ENCODE measurements at regions not wholly inside any gene's neighbourhood (a gene's known extent, or its start where the extent isn't known, plus 50 kb on each side); places are given as distances from the start of the nearest gene placed in this dataset.

DNA sequence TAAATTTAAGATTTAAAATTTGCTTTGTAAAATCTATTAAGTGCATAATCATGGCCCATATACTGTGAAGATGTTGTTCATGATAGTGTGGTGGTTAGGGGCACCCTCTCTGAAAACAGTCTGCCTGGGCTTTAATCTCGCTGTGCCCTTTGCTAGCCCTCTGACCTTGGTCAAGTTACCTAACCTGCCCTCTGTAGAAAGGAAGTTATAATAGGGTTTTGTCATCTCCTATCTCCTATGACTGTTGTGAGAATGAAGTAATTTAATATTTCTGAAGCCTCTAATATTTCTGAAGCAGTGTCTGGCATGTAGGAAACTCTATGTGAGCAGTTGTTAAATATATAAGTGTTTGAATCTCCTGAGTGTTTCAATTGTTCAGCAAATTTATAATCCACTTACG lies 116.6 kb upstream of the IVNS1ABP start:
- Histone ChIP-seq H3K9me3 (replicated peaks; ENCODE audit: control insufficient read depth, insufficient read depth, low read length) (no peaks in the 10 kb centered on the region), H3K4me3 (replicated peaks in 1 of 3; ENCODE audit: insufficient read depth in 1 of 3, low read depth in 1 of 3, low read length in 3 of 3) (no peak overlapping the region), H4K20me1 (replicated peaks; ENCODE audit: control insufficient read depth, extremely low read depth, insufficient read depth, low read length) (no peaks in the 10 kb centered on the region), H3K79me2 (ENCODE audit: control insufficient read depth, insufficient read depth, low read length) (no peaks in the 10 kb centered on the region), H3K36me3 (ENCODE audit: control insufficient read depth in 2 of 2, extremely low read depth in 1 of 2, insufficient read depth in 2 of 2, low read length in 2 of 2) (no peaks in the 10 kb centered on the region), H3K4me1 (ENCODE audit: control insufficient read depth, extremely low read depth, insufficient read depth, low read length) (no peaks in the 10 kb centered on the region), H3K4me2 (ENCODE audit: insufficient read depth, low read length) (no peak overlapping the region), H2AFZ (ENCODE audit: low read depth, low read length) (no peak overlapping the region), H3K9me1 (replicated peaks; ENCODE audit: control insufficient read depth, extremely low read depth, insufficient read depth, low read length) (no peaks in the 10 kb centered on the region), H3K9ac (replicated peaks; ENCODE audit: extremely low read depth, insufficient read depth, low read length) (no peak overlapping the region), H3K27me3 (ENCODE audit: control insufficient read depth in 2 of 2, insufficient read depth in 2 of 2, low read length in 2 of 2) (no peaks in the 10 kb centered on the region), H3K27ac (ENCODE audit: insufficient read depth, low read depth, low read length) (no peak overlapping the region)
- dilution Hi-C loops (cut with MboI; ENCODE audit: extremely low pct_ligation_motif_present, low sequenced_read_pairs) = no loop called here
- ChIA-PET CTCF (no interaction called here), POLR2A (no interaction called here)
- TF ChIP-seq FOS (IDR thresholded peaks at IDR 0.05; ENCODE audit: borderline replicate concordance, insufficient read depth, low read length) = no peak
- no peak for TF ChIP-seq EZH2 (IDR thresholded peaks at IDR 0.05; ENCODE audit: borderline replicate concordance, low read depth, low read length, severe bottlenecking)
- no peak for TF ChIP-seq POLR2AphosphoS5 (IDR thresholded peaks at IDR 0.05; ENCODE audit: insufficient read depth, low read depth, low read length)
- no peak for TF ChIP-seq GATA2 (IDR thresholded peaks at IDR 0.05; ENCODE audit: insufficient read depth, insufficient read length, low read depth, low read length)
- intact Hi-C loops (cut with micrococcal nuclease) = no loop called here
- BruUV-seq (replicated peaks) = no TSS peak
- FAIRE-seq = no peak
- DNase-seq (ENCODE audit: low read depth, low spot score) = no peak

DNA sequence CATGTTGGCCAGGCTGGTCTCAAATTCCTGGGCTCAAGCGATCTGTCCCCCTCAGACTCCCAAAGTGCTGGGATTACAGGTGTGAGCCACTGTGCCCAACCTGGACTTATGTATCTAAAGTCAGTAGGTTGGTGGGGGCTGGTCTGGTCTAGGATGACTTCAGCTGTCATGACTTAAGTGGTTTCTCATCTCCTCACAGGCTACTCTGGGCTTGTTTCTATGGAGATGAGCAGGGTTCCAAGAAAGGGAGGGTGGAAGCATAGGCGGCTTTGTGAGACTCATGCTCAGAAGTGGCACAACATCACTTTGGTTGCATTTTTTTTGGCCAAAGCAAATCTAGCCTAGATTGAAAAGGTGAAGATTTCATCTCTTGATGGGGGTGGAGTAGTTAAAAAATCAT lies 115.9 kb upstream of the IVNS1ABP start:
- ChIA-PET POLR2A (no interaction called here), CTCF (no interaction called here)
- no peak overlapping the region for H3K4me3 ChIP-seq (replicated peaks in 1 of 3; ENCODE audit: insufficient read depth in 1 of 3, low read depth in 1 of 3, low read length in 3 of 3)
- DNase-seq (ENCODE audit: low read depth, low spot score) (no peak), FAIRE-seq (no peak)
- dilution Hi-C loops (cut with MboI; ENCODE audit: extremely low pct_ligation_motif_present, low sequenced_read_pairs) (no loop called here), intact Hi-C loops (cut with micrococcal nuclease) (no loop called here)
- no peak overlapping the region for H2AFZ ChIP-seq (ENCODE audit: low read depth, low read length)
- H3K9me3 ChIP-seq (replicated peaks; ENCODE audit: control insufficient read depth, insufficient read depth, low read length) = no peaks in the 10 kb centered on the region
- no peaks in the 10 kb centered on the region for H3K79me2 ChIP-seq (ENCODE audit: control insufficient read depth, insufficient read depth, low read length)
- H3K4me1 ChIP-seq (ENCODE audit: control insufficient read depth, extremely low read depth, insufficient read depth, low read length) = peaks cover under 1% of the 10 kb centered on the region
- no peaks in the 10 kb centered on the region for H3K9me1 ChIP-seq (replicated peaks; ENCODE audit: control insufficient read depth, extremely low read depth, insufficient read depth, low read length)
- H3K36me3 ChIP-seq (ENCODE audit: control insufficient read depth in 2 of 2, extremely low read depth in 1 of 2, insufficient read depth in 2 of 2, low read length in 2 of 2) = no peaks in the 10 kb centered on the region
- H3K27ac ChIP-seq (ENCODE audit: insufficient read depth, low read depth, low read length) = no peak overlapping the region
- no peaks in the 10 kb centered on the region for H4K20me1 ChIP-seq (replicated peaks; ENCODE audit: control insufficient read depth, extremely low read depth, insufficient read depth, low read length)
- no peak for TF ChIP-seq GATA2 (IDR thresholded peaks at IDR 0.05; ENCODE audit: insufficient read depth, insufficient read length, low read depth, low read length)
- no peak for TF ChIP-seq MYC (IDR thresholded peaks at IDR 0.05; ENCODE audit: low read depth, low read length)
- TF ChIP-seq POLR2AphosphoS5 (IDR thresholded peaks at IDR 0.05; ENCODE audit: insufficient read depth, low read depth, low read length) = no peak
- TF ChIP-seq MAX (IDR thresholded peaks at IDR 0.05; ENCODE audit: insufficient read depth, insufficient read length) = no peak
- no peak for TF ChIP-seq EZH2 (IDR thresholded peaks at IDR 0.05; ENCODE audit: borderline replicate concordance, low read depth, low read length, severe bottlenecking)
- TF ChIP-seq FOS (IDR thresholded peaks at IDR 0.05; ENCODE audit: borderline replicate concordance, insufficient read depth, low read length) = no peak
- TF ChIP-seq, protein P1, sequence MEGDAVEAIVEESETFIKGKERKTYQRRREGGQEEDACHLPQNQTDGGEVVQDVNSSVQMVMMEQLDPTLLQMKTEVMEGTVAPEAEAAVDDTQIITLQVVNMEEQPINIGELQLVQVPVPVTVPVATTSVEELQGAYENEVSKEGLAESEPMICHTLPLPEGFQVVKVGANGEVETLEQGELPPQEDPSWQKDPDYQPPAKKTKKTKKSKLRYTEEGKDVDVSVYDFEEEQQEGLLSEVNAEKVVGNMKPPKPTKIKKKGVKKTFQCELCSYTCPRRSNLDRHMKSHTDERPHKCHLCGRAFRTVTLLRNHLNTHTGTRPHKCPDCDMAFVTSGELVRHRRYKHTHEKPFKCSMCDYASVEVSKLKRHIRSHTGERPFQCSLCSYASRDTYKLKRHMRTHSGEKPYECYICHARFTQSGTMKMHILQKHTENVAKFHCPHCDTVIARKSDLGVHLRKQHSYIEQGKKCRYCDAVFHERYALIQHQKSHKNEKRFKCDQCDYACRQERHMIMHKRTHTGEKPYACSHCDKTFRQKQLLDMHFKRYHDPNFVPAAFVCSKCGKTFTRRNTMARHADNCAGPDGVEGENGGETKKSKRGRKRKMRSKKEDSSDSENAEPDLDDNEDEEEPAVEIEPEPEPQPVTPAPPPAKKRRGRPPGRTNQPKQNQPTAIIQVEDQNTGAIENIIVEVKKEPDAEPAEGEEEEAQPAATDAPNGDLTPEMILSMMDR (IDR thresholded peaks at IDR 0.05; ENCODE audit: extremely low read depth in 1 of 2, insufficient read depth in 1 of 2, low read depth in 1 of 2, low read length in 2 of 2) = no peak
- no peak for TF ChIP-seq JUN (IDR thresholded peaks at IDR 0.05; ENCODE audit: borderline replicate concordance, insufficient read depth, insufficient read length, low read depth)
- TF ChIP-seq POLR2A (IDR thresholded peaks at IDR 0.05; ENCODE audit: low read depth, low read length) = no peak
- H3K9ac ChIP-seq (replicated peaks; ENCODE audit: extremely low read depth, insufficient read depth, low read length) = no peak overlapping the region
- H3K27me3 ChIP-seq (ENCODE audit: control insufficient read depth in 2 of 2, insufficient read depth in 2 of 2, low read length in 2 of 2) = no peaks in the 10 kb centered on the region
- no peak overlapping the region for H3K4me2 ChIP-seq (ENCODE audit: insufficient read depth, low read length)
- no TSS peak for BruUV-seq (replicated peaks)

Measured in endothelial cell of umbilical vein (primary cell).